Gastroesophageal sphincter (tissue), 3 donors: ENCODE measurements at regions not wholly inside any gene's neighbourhood (a gene's known extent, or its start where the extent isn't known, plus 50 kb on each side); places are given as distances from the start of the nearest gene placed in this dataset.

ENCODE experiments used
- CTCF ChIP-seq, 4 experiments: fragments of 200-600 bp in 2 of 4; fragments of 450-650 bp in 2 of 4; sonication (generic) in 1 of 4; IDR thresholded peaks; one replicate each; pipeline ENCODE4 v1.5.1; 2017 to 2019; ENCODE audit warnings: antibody characterized with exemption in 4 of 4, mild to moderate bottlenecking in 2 of 4, moderate library complexity in 2 of 4
- POLR2A ChIP-seq, 2 donors: fragments of 450-650 bp; IDR thresholded peaks; one replicate each; pipeline ENCODE4 v1.6.1; 2017; ENCODE audit warnings: antibody characterized with exemption in 2 of 2, mild to moderate bottlenecking in 2 of 2, moderate library complexity in 1 of 2

GRCh38 chrX:40513835-40514234 lies 66.9 kb upstream of the ATP6AP2 start:
- TF ChIP-seq CTCF (IDR thresholded peaks at IDR 0.05): no peak
- no peak for TF ChIP-seq POLR2A (IDR thresholded peaks at IDR 0.05)
